HEK293T (cell line): ENCODE measurements at regions not wholly inside any gene's neighbourhood (a gene's known extent, or its start where the extent isn't known, plus 50 kb on each side); places are given as distances from the start of the nearest gene placed in this dataset.

Experiments
- ARNT ChIP-seq: fragments of 450-650 bp; IDR thresholded peaks from 2 replicates; pipeline ENCODE4 v1.6.1; 2017; ENCODE audit warnings: mild to moderate bottlenecking
- BHLHE40 ChIP-seq: fragments of 450-650 bp; IDR thresholded peaks from 2 replicates; pipeline ENCODE4 v1.6.1; 2016; ENCODE audit warnings: mild to moderate bottlenecking, moderate library complexity, borderline replicate concordance
- ELF4 ChIP-seq: fragments of 450-650 bp; IDR thresholded peaks from 2 replicates; pipeline ENCODE4 v1.6.1; 2017; ENCODE audit warnings: antibody characterized with exemption
- FOXK2 ChIP-seq: fragments of 450-650 bp; IDR thresholded peaks from 2 replicates; pipeline ENCODE4 v1.6.1; 2016; ENCODE audit warnings: mild to moderate bottlenecking
- FOXM1 ChIP-seq: fragments of 450-650 bp; IDR thresholded peaks from 2 replicates; pipeline ENCODE4 v1.6.1; 2017; ENCODE audit warnings: mild to moderate bottlenecking, borderline replicate concordance
- HDGF ChIP-seq: fragments of 450-650 bp; IDR thresholded peaks from 2 replicates; pipeline ENCODE4 v1.6.1; 2017; ENCODE audit warnings: antibody characterized with exemption, borderline replicate concordance
- LEF1 ChIP-seq: fragments of 450-650 bp; IDR thresholded peaks from 2 replicates; pipeline ENCODE4 v1.6.1; 2017; ENCODE audit warnings: mild to moderate bottlenecking, borderline replicate concordance
- SP1 ChIP-seq: fragments of 450-650 bp; IDR thresholded peaks from 2 replicates; pipeline ENCODE4 v1.6.1; 2017
- SUZ12 ChIP-seq: fragments of 450-650 bp; IDR thresholded peaks from 2 replicates; pipeline ENCODE4 v1.6.1; 2016; ENCODE audit warnings: mild to moderate bottlenecking
- TARDBP ChIP-seq: fragments of 450-650 bp; IDR thresholded peaks from 2 replicates; pipeline ENCODE4 v1.6.1; 2016
- ZNF384 ChIP-seq: fragments of 450-650 bp; IDR thresholded peaks from 2 replicates; pipeline ENCODE4 v1.6.1; 2016

- TF ChIP-seq SUZ12 (no peak), FOXK2 (no peak), BHLHE40 (no peak), FOXM1 (no peak), HDGF (no peak), TARDBP (no peak), ELF4 (no peak), LEF1 (no peak), SP1 (no peak), ZNF384 (no peak), ARNT (no peak)
Measured at GRCh38 chr16:59881376-59881775, 1147.3 kb upstream of the GOT2 start.
